Vagina (tissue), 2 donors: ENCODE measurements at regions not wholly inside any gene's neighbourhood (a gene's known extent, or its start where the extent isn't known, plus 50 kb on each side); places are given as distances from the start of the nearest gene placed in this dataset.

ENCODE experiments used
- DNase-seq, 2 donors: peaks; one replicate each; pipeline ENCODE4 v3.0.0-alpha.2; 2017; ENCODE audit errors: extremely low spot score in 2 of 2
- H3K27ac ChIP-seq: fragments of 200-600 bp; sonication (generic); one replicate; pipeline ENCODE4 v1.5.1; 2019
- H3K27me3 ChIP-seq: fragments of 200-600 bp; sonication (generic); one replicate; pipeline ENCODE4 v1.5.1; 2019
- H3K36me3 ChIP-seq, 2 donors: fragments of 200-600 bp; sonication (generic); one replicate each; pipeline ENCODE4 v1.5.1; 2017 to 2019
- H3K4me1 ChIP-seq: fragments of 200-600 bp; sonication (generic); one replicate; pipeline ENCODE4 v1.5.1; 2019
- H3K4me3 ChIP-seq, 2 donors: fragments of 200-600 bp; sonication (generic); 1 replicate in 1 of 2; 2 replicates in 1 of 2; pipeline ENCODE4 v1.5.1; 2016 to 2019
- H3K9me3 ChIP-seq: fragments of 200-600 bp; sonication (generic); one replicate; pipeline ENCODE4 v1.5.1; 2019
- POLR2A ChIP-seq, 2 donors: fragments of 450-650 bp; IDR thresholded peaks; one replicate each; pipeline ENCODE4 v1.6.1; 2017; ENCODE audit warnings: antibody characterized with exemption in 2 of 2, mild to moderate bottlenecking in 2 of 2, moderate library complexity in 2 of 2
- POLR2AphosphoS5 ChIP-seq, 2 donors: sonication (generic); formaldehyde crosslinking; IDR thresholded peaks; one replicate each; pipeline ENCODE4 v1.9.0; 2017; ENCODE audit warnings: antibody characterized with exemption in 2 of 2, mild to moderate bottlenecking in 2 of 2, low read depth in 1 of 2; ENCODE audit not compliant: insufficient read depth in 1 of 2
- intact Hi-C: fragments of 100-400 bp; cut with DNase I; formaldehyde crosslinking; loops from one replicate; pipeline ENCODE4 v1.15.1; 2023
- TF ChIP-seq, protein P1 (sequence below), 3 experiments: fragments of 450-650 bp in 2 of 3; fragments of 200-600 bp in 1 of 3; sonication (generic) in 1 of 3; IDR thresholded peaks; one replicate each; pipeline ENCODE4 v1.5.1; 2017 to 2019; ENCODE audit warnings: antibody characterized with exemption in 3 of 3, mild to moderate bottlenecking in 2 of 3, moderate library complexity in 2 of 3

DNA sequence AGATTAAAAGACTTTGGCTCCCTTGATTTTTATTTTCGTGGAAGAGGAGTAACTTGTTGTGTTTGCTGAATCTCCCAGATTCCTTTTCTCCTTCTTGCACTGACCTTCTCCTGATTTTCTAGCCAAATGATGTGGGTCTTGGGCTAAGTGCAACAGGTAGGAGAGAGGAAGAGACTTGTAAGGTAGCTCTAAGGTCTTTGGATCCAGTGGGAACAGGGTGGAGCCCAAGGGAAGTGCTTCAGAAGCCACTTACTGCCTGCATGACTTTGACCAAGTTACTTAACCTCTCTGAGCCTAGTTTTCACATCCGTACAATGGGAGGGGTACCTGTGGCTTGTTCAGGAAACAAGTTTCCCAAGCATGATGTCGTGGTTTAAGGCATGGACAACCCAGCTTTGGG, 111.3 kb upstream of the IRX3 start:
- intact Hi-C loops, result no loop called here

DNA sequence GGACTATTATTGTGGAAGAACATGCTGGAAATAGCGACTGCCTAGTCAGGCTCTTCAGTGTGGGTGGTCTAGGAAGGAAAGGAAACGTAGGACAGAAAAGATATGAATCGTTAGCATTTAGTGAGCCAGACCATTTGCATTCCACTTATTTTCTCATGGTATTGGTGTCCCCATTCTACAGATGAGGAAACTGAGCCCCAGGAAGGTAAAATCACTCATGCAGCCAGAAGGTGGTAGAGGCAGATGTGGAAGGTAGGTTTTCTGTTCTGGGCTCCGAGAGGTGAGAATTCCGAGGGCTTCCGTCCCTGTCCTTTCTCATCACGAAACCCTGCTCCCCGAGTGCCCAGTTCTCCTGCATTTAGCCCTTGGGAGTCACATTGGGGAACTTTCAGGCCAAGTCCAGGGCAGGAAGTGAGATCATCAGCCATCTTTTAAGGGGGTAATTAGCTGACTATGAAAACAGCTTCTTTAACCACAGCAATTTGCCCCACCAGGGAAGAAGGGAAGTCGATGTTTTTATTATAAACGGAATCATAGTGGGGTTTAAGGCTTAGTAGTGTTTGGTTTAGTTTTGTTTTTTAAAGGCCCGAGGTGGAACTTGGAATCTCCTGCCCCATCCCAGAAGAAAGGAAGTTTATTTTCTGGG, 110.7 kb upstream of the IRX3 start:
- no peaks in the 10 kb centered on the region for H3K27me3 ChIP-seq
- intact Hi-C loops, result no loop called here
- DNase-seq, result no peak
- H3K4me1 ChIP-seq, result no peaks in the 10 kb centered on the region
- TF ChIP-seq, protein P1, sequence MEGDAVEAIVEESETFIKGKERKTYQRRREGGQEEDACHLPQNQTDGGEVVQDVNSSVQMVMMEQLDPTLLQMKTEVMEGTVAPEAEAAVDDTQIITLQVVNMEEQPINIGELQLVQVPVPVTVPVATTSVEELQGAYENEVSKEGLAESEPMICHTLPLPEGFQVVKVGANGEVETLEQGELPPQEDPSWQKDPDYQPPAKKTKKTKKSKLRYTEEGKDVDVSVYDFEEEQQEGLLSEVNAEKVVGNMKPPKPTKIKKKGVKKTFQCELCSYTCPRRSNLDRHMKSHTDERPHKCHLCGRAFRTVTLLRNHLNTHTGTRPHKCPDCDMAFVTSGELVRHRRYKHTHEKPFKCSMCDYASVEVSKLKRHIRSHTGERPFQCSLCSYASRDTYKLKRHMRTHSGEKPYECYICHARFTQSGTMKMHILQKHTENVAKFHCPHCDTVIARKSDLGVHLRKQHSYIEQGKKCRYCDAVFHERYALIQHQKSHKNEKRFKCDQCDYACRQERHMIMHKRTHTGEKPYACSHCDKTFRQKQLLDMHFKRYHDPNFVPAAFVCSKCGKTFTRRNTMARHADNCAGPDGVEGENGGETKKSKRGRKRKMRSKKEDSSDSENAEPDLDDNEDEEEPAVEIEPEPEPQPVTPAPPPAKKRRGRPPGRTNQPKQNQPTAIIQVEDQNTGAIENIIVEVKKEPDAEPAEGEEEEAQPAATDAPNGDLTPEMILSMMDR (IDR thresholded peaks at IDR 0.05), result no peak
- no peak for TF ChIP-seq POLR2AphosphoS5 (IDR thresholded peaks at IDR 0.05; ENCODE audit: insufficient read depth in 1 of 2, low read depth in 1 of 2)
- no peak for TF ChIP-seq POLR2A (IDR thresholded peaks at IDR 0.05)
- H3K36me3 ChIP-seq, result no peaks in the 10 kb centered on the region
- H3K4me3 ChIP-seq, result no peak overlapping the region
- H3K9me3 ChIP-seq, result no peaks in the 10 kb centered on the region
- H3K27ac ChIP-seq, result no peak overlapping the region

More for the DNA sequence above, 111.3 kb upstream of the IRX3 start:
- H3K4me3 ChIP-seq, result no peak overlapping the region
- TF ChIP-seq POLR2AphosphoS5 (IDR thresholded peaks at IDR 0.05; ENCODE audit: insufficient read depth in 1 of 2, low read depth in 1 of 2) (no peak), POLR2A (IDR thresholded peaks at IDR 0.05) (no peak)
- TF ChIP-seq, protein P1 (IDR thresholded peaks at IDR 0.05), result no peak
- H3K4me1 ChIP-seq, result no peaks in the 10 kb centered on the region
- DNase-seq, result no peak
- H3K36me3 ChIP-seq, result no peaks in the 10 kb centered on the region
- H3K27me3 ChIP-seq, result no peaks in the 10 kb centered on the region
- no peak overlapping the region for H3K27ac ChIP-seq
- no peaks in the 10 kb centered on the region for H3K9me3 ChIP-seq

DNA sequence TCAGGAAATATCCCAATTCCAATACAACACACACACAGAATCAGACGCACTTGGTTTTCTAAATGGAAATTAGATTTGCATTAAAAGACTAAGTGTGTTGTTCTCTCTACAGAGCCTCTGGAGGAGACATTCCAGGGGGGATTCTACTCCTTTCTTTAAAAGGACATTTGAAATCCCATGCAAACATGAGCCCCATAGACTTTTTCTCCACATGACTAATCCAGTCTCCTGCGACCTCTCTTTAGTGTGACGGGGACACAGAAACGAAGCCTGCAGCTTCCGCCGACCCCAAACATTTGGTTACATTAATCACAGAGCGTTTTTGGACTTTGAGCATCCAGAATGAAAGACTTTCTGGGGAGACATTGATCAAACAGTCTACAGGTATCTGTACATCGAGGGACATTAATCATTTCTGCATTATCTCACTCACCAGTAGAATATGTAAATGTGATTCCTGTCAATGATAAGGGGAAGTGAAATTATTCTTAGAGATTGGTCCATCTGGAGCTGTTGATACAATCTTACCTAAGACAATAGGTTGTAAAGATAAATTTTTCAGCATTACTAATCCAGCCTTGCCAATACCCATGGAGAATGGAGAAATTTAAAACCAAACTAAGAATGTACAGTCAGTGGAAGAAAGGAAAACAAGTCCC, 103.4 kb upstream of the IRX3 start:
- DNase-seq, result no peak
- intact Hi-C loops, result no loop called here

DNA sequence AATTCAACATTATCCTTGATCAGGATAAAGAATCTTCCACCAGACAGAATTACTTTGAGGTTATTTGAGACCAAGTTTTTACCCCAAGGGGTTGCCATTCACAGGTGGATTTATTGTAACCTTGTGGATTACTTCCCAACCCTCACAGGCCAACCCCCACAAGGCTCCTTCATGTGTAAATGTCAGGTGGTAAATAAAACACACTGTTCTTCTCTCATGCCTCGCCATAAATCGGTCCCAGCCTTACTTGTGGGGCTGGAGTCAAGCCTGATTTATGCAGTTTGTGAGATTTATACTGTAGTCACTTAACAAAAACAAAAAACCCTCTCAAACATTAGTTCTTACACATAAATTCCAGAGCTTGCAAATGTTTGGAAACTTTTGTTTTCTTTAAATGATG, 98.6 kb upstream of the IRX3 start:
- H3K4me3 ChIP-seq, result no peak overlapping the region
- no peaks in the 10 kb centered on the region for H3K9me3 ChIP-seq
- DNase-seq, result no peak
- H3K27ac ChIP-seq, result no peak overlapping the region
- no peaks in the 10 kb centered on the region for H3K4me1 ChIP-seq
- intact Hi-C loops, result no loop called here
- no peaks in the 10 kb centered on the region for H3K36me3 ChIP-seq
- TF ChIP-seq, protein P1 (IDR thresholded peaks at IDR 0.05), result no peak
- no peak for TF ChIP-seq POLR2A (IDR thresholded peaks at IDR 0.05)
- no peak for TF ChIP-seq POLR2AphosphoS5 (IDR thresholded peaks at IDR 0.05; ENCODE audit: insufficient read depth in 1 of 2, low read depth in 1 of 2)
- H3K27me3 ChIP-seq, result no peaks in the 10 kb centered on the region

More for the DNA sequence above, 103.4 kb upstream of the IRX3 start:
- TF ChIP-seq POLR2A (IDR thresholded peaks at IDR 0.05) (no peak), POLR2AphosphoS5 (IDR thresholded peaks at IDR 0.05; ENCODE audit: insufficient read depth in 1 of 2, low read depth in 1 of 2) (no peak)
- TF ChIP-seq, protein P1 (IDR thresholded peaks at IDR 0.05), result no peak
- Histone ChIP-seq H3K4me3 (no peak overlapping the region), H3K4me1 (no peaks in the 10 kb centered on the region), H3K36me3 (no peaks in the 10 kb centered on the region), H3K27me3 (no peaks in the 10 kb centered on the region), H3K27ac (no peak overlapping the region), H3K9me3 (no peaks in the 10 kb centered on the region)
